Lower leg skin (tissue), 4 donors: ENCODE measurements at regions not wholly inside any gene's neighbourhood (a gene's known extent, or its start where the extent isn't known, plus 50 kb on each side); places are given as distances from the start of the nearest gene placed in this dataset.

Source experiments
- DNase-seq, 2 donors: peaks; one replicate each; pipeline ENCODE4 v3.0.0-alpha.2; 2019; ENCODE audit warnings: low spot score in 2 of 2
- H3K4me3 ChIP-seq: fragments of 200-600 bp; sonication (generic); 2 replicates; pipeline ENCODE4 v1.5.1; 2017; ENCODE audit warnings: mild to moderate bottlenecking, low read depth; ENCODE audit not compliant: poor library complexity, severe bottlenecking
- POLR2A ChIP-seq, 2 donors: fragments of 450-650 bp; IDR thresholded peaks; one replicate each; pipeline ENCODE4 v1.6.1; 2016 to 2017; ENCODE audit warnings: antibody characterized with exemption in 2 of 2, mild to moderate bottlenecking in 1 of 2, moderate library complexity in 1 of 2
- whole genome bisulfite sequencing, 2 donors: methylation state at CpG; one replicate each; pipeline ENCODE4 v1.1.5; 2018; 5-methylcytosine and 5-hydroxymethylcytosine counted together
- intact Hi-C: fragments of 100-400 bp; cut with DNase I; formaldehyde crosslinking; loops from one replicate; pipeline ENCODE4 v1.15.0; 2023; ENCODE audit warnings: low total_unique reads
- TF ChIP-seq, protein P1 (sequence below), 3 donors: fragments of 450-650 bp; IDR thresholded peaks; one replicate each; pipeline ENCODE4 v1.5.1; 2016; ENCODE audit warnings: antibody characterized with exemption in 3 of 3, mild to moderate bottlenecking in 3 of 3, moderate library complexity in 2 of 3

DNA sequence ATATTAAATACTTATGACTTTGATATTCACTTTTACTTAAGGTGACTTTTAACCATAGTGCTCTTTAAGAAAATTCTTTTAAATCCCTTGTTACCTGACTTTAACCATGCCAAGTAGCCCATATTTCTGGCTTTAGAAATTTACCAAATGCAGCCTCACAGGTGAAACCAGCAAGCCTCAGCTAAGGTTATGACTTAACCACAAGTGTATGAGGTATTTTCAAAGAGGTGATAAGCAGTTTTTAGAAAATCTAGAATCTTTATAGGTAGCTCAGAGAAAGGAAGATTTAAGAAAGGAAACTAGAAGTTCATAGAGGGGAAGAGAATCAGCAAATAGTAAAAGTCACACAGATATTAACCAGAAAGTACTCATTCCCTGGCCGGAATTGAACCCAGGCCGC, 661.9 kb upstream of the GJE1 start:
- TF ChIP-seq POLR2A (IDR thresholded peaks at IDR 0.05), result no peak
- TF ChIP-seq, protein P1, sequence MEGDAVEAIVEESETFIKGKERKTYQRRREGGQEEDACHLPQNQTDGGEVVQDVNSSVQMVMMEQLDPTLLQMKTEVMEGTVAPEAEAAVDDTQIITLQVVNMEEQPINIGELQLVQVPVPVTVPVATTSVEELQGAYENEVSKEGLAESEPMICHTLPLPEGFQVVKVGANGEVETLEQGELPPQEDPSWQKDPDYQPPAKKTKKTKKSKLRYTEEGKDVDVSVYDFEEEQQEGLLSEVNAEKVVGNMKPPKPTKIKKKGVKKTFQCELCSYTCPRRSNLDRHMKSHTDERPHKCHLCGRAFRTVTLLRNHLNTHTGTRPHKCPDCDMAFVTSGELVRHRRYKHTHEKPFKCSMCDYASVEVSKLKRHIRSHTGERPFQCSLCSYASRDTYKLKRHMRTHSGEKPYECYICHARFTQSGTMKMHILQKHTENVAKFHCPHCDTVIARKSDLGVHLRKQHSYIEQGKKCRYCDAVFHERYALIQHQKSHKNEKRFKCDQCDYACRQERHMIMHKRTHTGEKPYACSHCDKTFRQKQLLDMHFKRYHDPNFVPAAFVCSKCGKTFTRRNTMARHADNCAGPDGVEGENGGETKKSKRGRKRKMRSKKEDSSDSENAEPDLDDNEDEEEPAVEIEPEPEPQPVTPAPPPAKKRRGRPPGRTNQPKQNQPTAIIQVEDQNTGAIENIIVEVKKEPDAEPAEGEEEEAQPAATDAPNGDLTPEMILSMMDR (IDR thresholded peaks at IDR 0.05), result no peak
- 97 to 100% methylated on average over 2 of the region's 2 CpGs for WGBS, 2 donors
- DNase-seq, result no peak
- no peak overlapping the region for H3K4me3 ChIP-seq
- intact Hi-C loops, result no loop called here

DNA sequence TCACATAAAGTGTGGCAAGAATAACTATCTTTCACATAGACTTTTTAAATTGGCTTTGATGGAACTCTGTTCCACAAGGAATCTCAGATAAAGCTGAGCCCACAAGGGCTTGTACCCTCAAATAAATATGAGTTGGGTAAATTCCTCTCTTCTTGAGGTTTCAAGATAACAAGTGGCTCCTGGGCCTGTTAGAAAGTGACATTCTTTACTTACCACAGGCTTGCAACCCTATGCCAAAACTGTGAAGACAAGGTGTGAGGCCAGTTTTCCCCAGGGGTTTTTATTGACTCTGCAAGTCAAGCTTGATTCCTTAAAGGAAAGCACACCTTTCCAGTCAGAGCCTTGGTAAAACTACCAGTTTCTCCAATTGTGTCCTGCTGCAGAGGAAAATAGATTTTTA, 664.8 kb upstream of the GJE1 start:
- intact Hi-C loops, result no loop called here
- DNase-seq, result no peak
- TF ChIP-seq, protein P1 (IDR thresholded peaks at IDR 0.05), result no peak
- TF ChIP-seq POLR2A (IDR thresholded peaks at IDR 0.05), result no peak
- no peak overlapping the region for H3K4me3 ChIP-seq

DNA sequence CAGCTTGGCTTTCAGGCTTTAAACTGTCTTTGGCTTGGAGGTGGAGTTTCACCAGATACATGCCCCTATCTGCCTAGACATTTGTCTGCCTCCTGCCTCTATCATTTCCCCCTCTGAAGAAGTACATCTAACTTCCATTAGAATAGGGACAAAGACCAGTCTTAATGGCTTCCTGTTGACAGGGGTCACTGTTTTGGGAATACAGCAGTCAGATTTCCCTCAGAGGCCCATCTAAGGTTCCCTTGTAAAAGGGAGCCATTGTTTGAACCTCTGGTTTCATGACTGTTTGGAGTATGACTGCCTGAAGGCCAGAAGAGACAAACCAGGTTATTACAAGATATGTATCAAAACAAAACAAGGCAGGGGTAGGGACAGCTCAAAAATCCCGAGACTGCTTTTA, 665.7 kb upstream of the GJE1 start:
- no peak overlapping the region for H3K4me3 ChIP-seq

DNA sequence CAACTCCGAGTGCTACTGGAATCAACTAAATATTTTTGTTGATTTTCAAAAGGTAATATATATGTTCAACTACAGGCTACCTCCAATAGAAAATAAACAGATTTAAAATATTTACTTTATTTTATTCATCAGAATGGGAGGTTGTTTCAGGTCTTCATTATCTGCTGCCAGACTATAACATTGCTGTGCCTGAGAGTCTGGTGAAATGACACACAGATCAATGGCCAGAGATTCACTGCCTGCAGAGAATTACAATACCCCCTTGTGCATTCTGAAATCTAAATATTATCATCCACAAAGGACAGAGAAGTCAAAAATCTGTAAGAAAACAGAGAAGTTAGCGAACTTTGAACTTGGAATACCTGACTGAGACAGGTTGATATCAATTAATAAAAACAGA, 667.8 kb upstream of the GJE1 start:
- no peak for DNase-seq
- no peak for TF ChIP-seq POLR2A (IDR thresholded peaks at IDR 0.05)
- TF ChIP-seq, protein P1 (IDR thresholded peaks at IDR 0.05), result no peak
- H3K4me3 ChIP-seq, result no peak overlapping the region
- intact Hi-C loops, result no loop called here
- WGBS, 2 donors, result 79% methylated on average over 2 of the region's 2 CpGs

More for the DNA sequence above, 665.7 kb upstream of the GJE1 start:
- 69 to 77% methylated on average over 1 of the region's 1 CpG for WGBS, 2 donors
- intact Hi-C loops, result no loop called here
- DNase-seq, result no peak
- TF ChIP-seq, protein P1 (IDR thresholded peaks at IDR 0.05), result no peak
- TF ChIP-seq POLR2A (IDR thresholded peaks at IDR 0.05), result no peak

DNA sequence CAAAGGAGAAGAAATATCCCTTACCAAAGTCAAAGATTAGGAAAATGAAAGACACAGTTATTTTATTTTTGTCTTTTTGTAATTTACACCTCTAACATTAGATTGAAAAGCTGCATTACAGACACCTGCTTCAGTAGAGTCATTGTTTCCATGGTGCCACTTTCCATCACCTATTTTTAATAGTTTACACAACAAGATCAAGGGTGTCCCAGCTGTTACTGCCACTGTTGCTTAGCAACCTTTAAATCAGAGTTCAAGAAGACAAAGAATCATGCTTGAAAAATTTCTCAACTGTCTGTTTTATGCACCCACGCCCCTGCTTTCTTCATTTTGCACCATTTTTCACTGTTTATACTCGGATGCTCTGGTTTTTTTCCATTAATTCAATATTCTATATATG, 668.2 kb upstream of the GJE1 start:
- DNase-seq, result no peak
- TF ChIP-seq POLR2A (IDR thresholded peaks at IDR 0.05), result no peak
- TF ChIP-seq, protein P1 (IDR thresholded peaks at IDR 0.05), result no peak
- no peak overlapping the region for H3K4me3 ChIP-seq
- intact Hi-C loops, result no loop called here
- WGBS, 2 donors, result 30 to 47% methylated on average over 2 of the region's 2 CpGs

DNA sequence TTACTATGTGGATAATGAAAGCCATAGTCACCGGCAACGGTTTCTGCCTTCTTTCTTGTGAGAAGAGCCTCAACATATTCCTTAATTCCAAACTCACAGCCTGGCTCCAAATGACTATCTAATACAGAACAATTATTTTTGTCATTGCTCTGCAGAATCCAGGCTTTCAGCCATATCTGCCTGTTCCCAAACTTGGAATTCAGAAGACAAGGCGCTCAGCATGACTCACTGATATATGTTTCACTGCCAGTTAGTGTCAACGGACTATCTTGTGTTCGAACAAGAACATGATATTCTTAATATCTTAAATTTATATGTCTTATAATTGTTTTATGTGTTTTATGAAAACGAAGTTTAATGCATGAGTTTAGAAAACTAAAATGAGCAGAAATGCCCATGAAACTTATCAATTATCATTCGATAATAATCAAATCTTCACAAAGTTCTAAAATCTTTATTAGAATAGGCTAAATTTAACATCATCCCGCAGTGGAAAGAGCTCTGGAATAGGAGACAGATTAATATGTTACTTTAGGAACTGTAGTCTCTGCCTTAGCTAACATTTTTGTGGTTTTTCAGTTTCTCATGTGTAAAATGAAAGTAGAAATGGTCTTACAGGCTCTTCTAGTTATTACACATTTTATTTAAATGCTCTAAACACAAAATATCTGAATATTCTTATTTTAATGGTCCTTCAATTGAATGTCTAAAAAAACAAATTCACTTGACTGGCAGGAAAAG, 669.3 kb upstream of the GJE1 start:
- WGBS, 2 donors, result 52 to 58% methylated on average over 8 of the region's 8 CpGs
- no peak overlapping the region for H3K4me3 ChIP-seq
- DNase-seq, result no peak
- intact Hi-C loops, result no loop called here
- TF ChIP-seq POLR2A (IDR thresholded peaks at IDR 0.05), result no peak
- TF ChIP-seq, protein P1 (IDR thresholded peaks at IDR 0.05), result no peak
